GM12875 (cell line): ENCODE measurements at regions not wholly inside any gene's neighbourhood (a gene's known extent, or its start where the extent isn't known, plus 50 kb on each side); places are given as distances from the start of the nearest gene placed in this dataset.

Experiments
- H3K4me3 ChIP-seq: one replicate; pipeline ENCODE4 v1.5.1; 2011; ENCODE audit warnings: low read depth, low read length, control low read depth
- TF ChIP-seq, protein P1 (sequence below): IDR thresholded peaks from 2 replicates; pipeline ENCODE4 v1.5.1; 2011; ENCODE audit warnings: low read depth, mild to moderate bottlenecking, control low read depth, inconsistent platforms, low read length, moderate library complexity, borderline replicate concordance; ENCODE audit not compliant: insufficient read depth

GRCh38 chr6:98498144-98498775, 336.1 kb upstream of the POU3F2 start:
- TF ChIP-seq, protein P1, sequence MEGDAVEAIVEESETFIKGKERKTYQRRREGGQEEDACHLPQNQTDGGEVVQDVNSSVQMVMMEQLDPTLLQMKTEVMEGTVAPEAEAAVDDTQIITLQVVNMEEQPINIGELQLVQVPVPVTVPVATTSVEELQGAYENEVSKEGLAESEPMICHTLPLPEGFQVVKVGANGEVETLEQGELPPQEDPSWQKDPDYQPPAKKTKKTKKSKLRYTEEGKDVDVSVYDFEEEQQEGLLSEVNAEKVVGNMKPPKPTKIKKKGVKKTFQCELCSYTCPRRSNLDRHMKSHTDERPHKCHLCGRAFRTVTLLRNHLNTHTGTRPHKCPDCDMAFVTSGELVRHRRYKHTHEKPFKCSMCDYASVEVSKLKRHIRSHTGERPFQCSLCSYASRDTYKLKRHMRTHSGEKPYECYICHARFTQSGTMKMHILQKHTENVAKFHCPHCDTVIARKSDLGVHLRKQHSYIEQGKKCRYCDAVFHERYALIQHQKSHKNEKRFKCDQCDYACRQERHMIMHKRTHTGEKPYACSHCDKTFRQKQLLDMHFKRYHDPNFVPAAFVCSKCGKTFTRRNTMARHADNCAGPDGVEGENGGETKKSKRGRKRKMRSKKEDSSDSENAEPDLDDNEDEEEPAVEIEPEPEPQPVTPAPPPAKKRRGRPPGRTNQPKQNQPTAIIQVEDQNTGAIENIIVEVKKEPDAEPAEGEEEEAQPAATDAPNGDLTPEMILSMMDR, result no peak
- H3K4me3 ChIP-seq, result no peak overlapping the region

GRCh38 chr6:98498866-98499265, 335.5 kb upstream of the POU3F2 start:
- TF ChIP-seq, protein P1, result no peak
- no peak overlapping the region for H3K4me3 ChIP-seq

DNA sequence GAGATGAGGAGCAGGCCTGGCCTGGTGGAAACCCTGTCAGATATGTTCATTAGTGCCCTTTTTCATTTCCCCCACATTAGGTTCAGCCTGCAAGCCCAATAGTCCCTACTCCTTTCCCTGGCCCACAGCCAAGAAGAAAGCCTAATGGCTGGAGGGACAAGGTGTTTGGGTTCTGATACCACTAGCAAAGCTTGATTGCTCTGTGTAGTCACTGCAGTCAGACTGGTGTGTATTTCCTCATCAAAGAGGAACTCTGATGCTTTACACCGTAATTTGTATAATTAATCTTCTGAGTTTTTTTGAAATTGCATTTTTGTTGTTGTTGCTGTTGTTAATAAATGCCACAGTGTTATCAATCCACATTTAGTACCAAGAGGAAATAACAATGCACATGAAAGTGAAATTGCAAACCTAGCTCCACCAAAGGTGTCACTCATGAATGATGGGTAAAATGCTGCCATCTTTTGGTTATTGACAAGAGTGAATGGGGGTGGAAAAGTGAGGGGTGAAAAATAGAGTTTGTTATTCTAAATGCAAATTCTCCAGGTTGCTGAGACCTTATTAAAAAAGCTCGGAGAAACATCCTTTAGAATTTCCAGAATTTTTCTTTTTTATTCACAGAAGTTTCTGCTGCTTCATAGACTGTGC, 320.2 kb upstream of the POU3F2 start:
- TF ChIP-seq, protein P1, result no peak

GRCh38 chr6:98514796-98515195, 319.6 kb upstream of the POU3F2 start:
- H3K4me3 ChIP-seq, result no peak overlapping the region
- TF ChIP-seq, protein P1, result no peak

More for the DNA sequence above, 320.2 kb upstream of the POU3F2 start:
- no peak overlapping the region for H3K4me3 ChIP-seq

DNA sequence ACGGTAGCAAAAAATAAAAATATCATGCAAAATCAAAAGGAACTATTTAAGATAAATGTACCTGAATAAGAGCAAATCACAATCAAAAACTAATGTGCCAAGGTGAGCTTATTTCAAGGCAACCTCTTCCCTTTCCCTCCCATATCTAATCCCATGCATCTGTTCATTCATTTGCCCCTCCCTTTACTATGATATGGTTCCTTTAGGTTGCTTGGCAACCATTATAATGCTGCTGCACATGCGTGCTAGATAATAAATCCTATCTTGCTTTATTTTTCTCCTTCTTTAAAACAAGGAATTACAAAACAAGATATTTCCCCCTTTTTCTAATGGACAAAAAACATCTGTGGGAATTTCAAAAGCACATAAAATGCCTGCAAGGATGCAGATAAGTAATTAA, 318.2 kb upstream of the POU3F2 start:
- no peak overlapping the region for H3K4me3 ChIP-seq
- TF ChIP-seq, protein P1, result no peak

DNA sequence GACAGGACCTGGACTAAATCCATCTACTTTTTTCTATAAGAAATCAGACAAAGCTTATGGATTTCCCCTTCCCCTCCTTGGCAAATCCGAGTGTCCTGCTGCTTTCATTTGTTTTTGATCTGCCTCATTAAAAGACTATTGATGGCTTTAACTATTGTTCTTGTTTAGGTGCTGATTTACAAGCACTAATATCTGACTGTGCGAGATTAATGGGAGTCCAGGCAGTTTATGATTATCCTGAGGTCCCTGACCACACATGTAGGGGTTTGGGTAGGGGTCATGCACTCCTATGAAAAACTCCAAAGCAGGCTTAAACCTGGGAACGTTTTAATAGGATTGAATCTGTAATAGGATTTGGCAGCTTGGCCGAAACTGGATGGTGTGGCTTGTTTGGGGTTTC, 317.5 kb upstream of the POU3F2 start:
- H3K4me3 ChIP-seq, result no peak overlapping the region
- TF ChIP-seq, protein P1, result no peak

GRCh38 chr6:98525860-98526259, 308.5 kb upstream of the POU3F2 start:
- no peak overlapping the region for H3K4me3 ChIP-seq
- TF ChIP-seq, protein P1, result no peak
